ES-I3 (cell line): ENCODE measurements at regions not wholly inside any gene's neighbourhood (a gene's known extent, or its start where the extent isn't known, plus 50 kb on each side); places are given as distances from the start of the nearest gene placed in this dataset.
"Not testable (repeated sequence)": the region's sequence is repeated elsewhere in the genome, so short reads cannot be mapped to it uniquely, and the experiment has no call there.

Experiments used
- H3K36me3 ChIP-seq: 2 replicates; pipeline ENCODE4 v1.6.1; 2013; ENCODE audit warnings: mild to moderate bottlenecking, low read length, control low read depth, moderate library complexity; ENCODE audit not compliant: insufficient read depth
- H3K4me1 ChIP-seq: 2 replicates; pipeline ENCODE4 v1.6.1; 2013; ENCODE audit warnings: mild to moderate bottlenecking, control low read depth, low read length; ENCODE audit not compliant: insufficient read depth
- H3K9ac ChIP-seq: 2 replicates; pipeline ENCODE4 v1.6.1; 2013; ENCODE audit warnings: low read depth, mild to moderate bottlenecking, low read length, moderate library complexity
- H3K9me3 ChIP-seq: 2 replicates; pipeline ENCODE4 v1.6.1; 2013; ENCODE audit warnings: mild to moderate bottlenecking, low read length, moderate library complexity; ENCODE audit not compliant: control insufficient read depth, insufficient read depth

GRCh38 chr13:111630406-111630805 lies 310.0 kb downstream of the TEX29 start:
- Histone ChIP-seq H3K36me3 (no peaks in the 10 kb centered on the region), H3K9me3 (no peaks in the 10 kb centered on the region), H3K4me1 (peaks cover 16% of the 10 kb centered on the region), H3K9ac (no peak overlapping the region)

GRCh38 chr13:111631271-111631670 lies 310.8 kb downstream of the TEX29 start:
- not testable (repeated sequence) for H3K9me3 ChIP-seq, H3K9ac ChIP-seq, H3K36me3 ChIP-seq
- peaks cover 16% of the 10 kb centered on the region for H3K4me1 ChIP-seq

- no peaks in the 10 kb centered on the region for H3K36me3 ChIP-seq
- H3K4me1 ChIP-seq: peaks cover 16% of the 10 kb centered on the region
- H3K9me3 ChIP-seq: no peaks in the 10 kb centered on the region
- H3K9ac ChIP-seq: no peak overlapping the region
These were observed 312.5 kb downstream of the TEX29 start for GRCh38 chr13:111632906-111633305.

- Histone ChIP-seq H3K9ac (no peak overlapping the region), H3K4me1 (peaks cover 16% of the 10 kb centered on the region), H3K36me3 (no peaks in the 10 kb centered on the region), H3K9me3 (no peaks in the 10 kb centered on the region)
These were observed 313.0 kb downstream of the TEX29 start for GRCh38 chr13:111633401-111633800.

GRCh38 chr13:111634410-111634809 lies 314.0 kb downstream of the TEX29 start:
- Histone ChIP-seq H3K4me1 (peaks cover 16% of the 10 kb centered on the region), H3K9me3 (no peaks in the 10 kb centered on the region), H3K36me3 (no peaks in the 10 kb centered on the region), H3K9ac (no peak overlapping the region)

- Histone ChIP-seq H3K9ac (no peak overlapping the region), H3K9me3 (no peaks in the 10 kb centered on the region), H3K4me1 (peaks cover 16% of the 10 kb centered on the region), H3K36me3 (no peaks in the 10 kb centered on the region)
These were observed 315.8 kb downstream of the TEX29 start for GRCh38 chr13:111636271-111636670.

- Histone ChIP-seq H3K4me1 (peaks cover 16% of the 10 kb centered on the region), H3K9me3 (no peaks in the 10 kb centered on the region), H3K9ac (no peak overlapping the region), H3K36me3 (no peaks in the 10 kb centered on the region)
These were observed 316.4 kb downstream of the TEX29 start for GRCh38 chr13:111636804-111637203.

- Histone ChIP-seq H3K4me1 (peaks cover 16% of the 10 kb centered on the region), H3K9me3 (no peaks in the 10 kb centered on the region), H3K9ac (no peak overlapping the region), H3K36me3 (no peaks in the 10 kb centered on the region)
These were observed 316.9 kb downstream of the TEX29 start for GRCh38 chr13:111637365-111637764.

GRCh38 chr13:111638233-111638632 lies 317.8 kb downstream of the TEX29 start:
- no peak overlapping the region for H3K9ac ChIP-seq
- H3K4me1 ChIP-seq: peaks cover 12% of the 10 kb centered on the region; the same call in 1 of the 2 replicates
- H3K9me3 ChIP-seq: no peaks in the 10 kb centered on the region
- H3K36me3 ChIP-seq: no peaks in the 10 kb centered on the region

GRCh38 chr13:111639196-111639705 lies 318.8 kb downstream of the TEX29 start:
- no peaks in the 10 kb centered on the region for H3K36me3 ChIP-seq
- H3K9me3 ChIP-seq: no peaks in the 10 kb centered on the region
- H3K9ac ChIP-seq: no peak overlapping the region
- H3K4me1 ChIP-seq: peaks cover 1% of the 10 kb centered on the region; the same call in 1 of the 2 replicates

GRCh38 chr13:111640006-111640405 lies 319.6 kb downstream of the TEX29 start:
- Histone ChIP-seq H3K9ac (no peak overlapping the region), H3K9me3 (no peaks in the 10 kb centered on the region), H3K4me1 (no peaks in the 10 kb centered on the region), H3K36me3 (no peaks in the 10 kb centered on the region)

GRCh38 chr13:111640476-111640875 lies 320.0 kb downstream of the TEX29 start:
- Histone ChIP-seq H3K4me1 (no peaks in the 10 kb centered on the region), H3K36me3 (no peaks in the 10 kb centered on the region), H3K9me3 (no peaks in the 10 kb centered on the region), H3K9ac (no peak overlapping the region)

- Histone ChIP-seq H3K36me3 (no peaks in the 10 kb centered on the region), H3K4me1 (no peaks in the 10 kb centered on the region), H3K9me3 (no peaks in the 10 kb centered on the region), H3K9ac (no peak overlapping the region)
These were observed 321.8 kb downstream of the TEX29 start for GRCh38 chr13:111642156-111642767.

GRCh38 chr13:111644750-111645149 lies 324.3 kb downstream of the TEX29 start:
- no peaks in the 10 kb centered on the region for H3K9me3 ChIP-seq
- no peaks in the 10 kb centered on the region for H3K36me3 ChIP-seq
- no peak overlapping the region for H3K9ac ChIP-seq

GRCh38 chr13:111645198-111645597 lies 324.8 kb downstream of the TEX29 start:
- Histone ChIP-seq H3K9me3 (no peaks in the 10 kb centered on the region), H3K9ac (no peak overlapping the region), H3K36me3 (no peaks in the 10 kb centered on the region), H3K4me1 (no peaks in the 10 kb centered on the region)

More at GRCh38 chr13:111644750-111645149, 324.3 kb downstream of the TEX29 start:
- no peaks in the 10 kb centered on the region for H3K4me1 ChIP-seq
